OCI-M1 (cell line): ENCODE measurements at regions not wholly inside any gene's neighbourhood (a gene's known extent, or its start where the extent isn't known, plus 50 kb on each side); places are given as distances from the start of the nearest gene placed in this dataset.

ENCODE experiments used
- DNase-seq: peaks from one replicate; lab custom pipeline; 2025; lab: John Stamatoyannopoulos, UW

GRCh38 chr18:55090564-55091188 is 131.4 kb upstream of the CCDC68 start:
- DNase-seq, result peak; percentile 21

DNA sequence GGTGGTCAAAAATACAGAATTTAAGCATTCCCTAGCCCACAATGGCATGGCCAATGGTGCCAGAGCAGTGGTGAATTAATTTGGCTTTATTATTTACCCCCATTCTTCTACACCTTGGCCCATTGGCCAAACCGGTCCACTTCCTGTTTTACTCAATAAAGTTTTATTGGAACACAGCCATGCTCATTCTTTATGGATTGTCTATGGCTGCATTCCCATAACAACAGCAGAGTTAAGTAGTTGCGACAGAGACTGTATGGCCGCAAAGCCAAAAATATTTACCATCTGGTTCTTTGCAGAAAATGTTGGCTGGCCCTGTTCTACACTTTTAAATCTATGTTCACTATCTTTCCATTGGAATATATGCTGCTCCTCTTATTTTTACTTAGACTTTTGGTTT is 130.3 kb upstream of the CCDC68 start:
- no peak for DNase-seq

DNA sequence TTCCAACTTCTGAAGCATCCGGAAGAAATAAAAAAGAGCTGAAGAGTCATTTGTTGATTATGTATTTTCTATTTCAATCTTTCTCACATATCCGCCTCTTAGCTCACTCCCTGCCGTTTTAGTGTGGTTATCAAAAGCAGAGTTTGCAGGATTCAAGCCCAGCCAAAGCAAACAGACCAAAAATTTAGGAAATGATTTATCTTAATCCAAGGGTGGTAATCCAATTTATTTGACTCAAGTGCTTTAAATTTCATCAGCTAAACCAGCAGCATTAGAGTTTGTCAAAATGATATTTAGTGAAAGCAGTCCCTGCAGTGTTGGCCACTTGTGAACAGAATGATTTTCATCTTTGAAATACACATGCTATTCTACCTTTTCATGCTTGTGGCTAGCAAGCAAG is 129.3 kb upstream of the CCDC68 start:
- DNase-seq, result no peak

DNA sequence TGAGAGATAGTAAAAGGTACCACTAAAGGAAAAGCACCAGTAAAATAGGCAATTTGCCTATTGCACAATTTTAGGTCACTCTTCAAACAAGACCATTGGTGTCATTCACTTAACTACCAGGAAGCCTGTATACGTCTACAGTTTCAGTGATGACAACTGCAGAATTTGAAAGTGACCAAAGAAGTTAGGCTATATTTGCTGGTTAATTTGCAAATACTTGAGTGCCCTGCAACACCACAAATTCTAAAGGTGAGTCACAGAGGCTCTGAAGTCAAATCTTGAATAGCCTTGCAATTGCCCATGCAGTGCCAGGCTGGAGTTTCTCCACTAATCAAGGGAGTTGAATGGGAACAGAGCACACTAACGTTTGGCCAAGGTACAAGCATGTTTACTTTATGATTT is 128.7 kb upstream of the CCDC68 start:
- no peak for DNase-seq

GRCh38 chr18:55086906-55087305 is 127.6 kb upstream of the CCDC68 start:
- no peak for DNase-seq

- no peak for DNase-seq
Measured at GRCh38 chr18:55085557-55086285, 126.5 kb upstream of the CCDC68 start.

DNA sequence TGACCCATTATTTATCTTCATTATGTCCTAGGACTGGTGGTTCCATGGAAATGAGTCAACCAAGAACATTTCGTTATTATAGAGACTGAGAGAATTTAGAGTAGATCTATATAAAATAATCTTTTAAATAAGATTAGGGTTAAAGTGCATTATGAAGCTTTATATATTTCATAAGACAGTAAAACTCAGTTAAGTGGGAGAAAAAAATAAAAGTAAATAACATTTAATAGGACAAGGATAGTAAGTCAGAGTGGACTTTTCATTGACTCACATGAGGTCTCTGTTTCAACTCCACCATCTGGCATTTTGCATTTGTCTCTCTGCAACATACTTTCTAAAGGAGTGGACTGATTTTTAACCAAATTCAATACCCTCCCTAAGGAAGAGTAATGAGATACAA is 125.3 kb upstream of the CCDC68 start:
- no peak for DNase-seq

- no peak for DNase-seq
Measured at GRCh38 chr18:55083461-55083860, 124.2 kb upstream of the CCDC68 start.

DNA sequence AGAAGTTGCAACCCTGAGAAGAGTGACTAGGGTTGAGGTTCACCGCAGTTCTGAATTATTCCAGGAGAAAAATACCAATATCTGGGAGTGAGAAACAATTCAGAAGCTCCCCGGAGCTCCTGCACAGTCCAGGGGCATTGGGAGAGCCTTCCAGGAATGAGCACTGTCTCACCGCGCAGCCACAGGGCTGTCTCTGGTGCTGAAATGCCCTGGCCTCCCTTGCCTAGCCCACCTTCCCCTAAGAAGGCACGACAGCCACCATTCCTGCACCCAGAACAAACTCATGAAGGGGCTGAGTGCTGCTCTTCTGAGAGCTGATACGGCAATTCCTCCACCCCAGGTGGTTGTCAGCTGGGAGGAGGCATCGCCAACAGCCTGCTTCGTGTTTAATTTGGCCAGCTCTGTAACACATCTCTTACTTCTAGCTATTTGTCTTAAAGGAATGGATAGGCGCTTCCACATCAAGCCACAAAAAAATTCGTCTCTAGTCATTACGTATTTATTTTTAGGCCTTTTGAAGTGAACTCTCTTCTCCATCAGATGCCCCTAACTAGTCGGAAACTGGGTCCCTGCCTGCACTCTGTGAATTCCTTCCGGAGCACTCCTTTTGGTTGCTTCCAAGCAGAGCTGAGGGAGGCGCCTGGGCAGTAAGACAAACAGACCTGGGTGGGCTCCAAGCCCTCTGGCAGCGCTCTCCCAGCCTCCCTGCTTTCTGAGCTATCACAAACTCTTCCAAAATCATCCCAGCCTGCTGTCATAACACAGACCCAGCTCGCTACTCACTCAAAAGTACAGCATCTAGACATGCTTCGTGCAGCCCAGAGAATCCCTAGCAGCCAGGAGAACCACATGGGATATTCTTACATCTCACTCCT is 120.5 kb upstream of the CCDC68 start:
- DNase-seq, result no peak

DNA sequence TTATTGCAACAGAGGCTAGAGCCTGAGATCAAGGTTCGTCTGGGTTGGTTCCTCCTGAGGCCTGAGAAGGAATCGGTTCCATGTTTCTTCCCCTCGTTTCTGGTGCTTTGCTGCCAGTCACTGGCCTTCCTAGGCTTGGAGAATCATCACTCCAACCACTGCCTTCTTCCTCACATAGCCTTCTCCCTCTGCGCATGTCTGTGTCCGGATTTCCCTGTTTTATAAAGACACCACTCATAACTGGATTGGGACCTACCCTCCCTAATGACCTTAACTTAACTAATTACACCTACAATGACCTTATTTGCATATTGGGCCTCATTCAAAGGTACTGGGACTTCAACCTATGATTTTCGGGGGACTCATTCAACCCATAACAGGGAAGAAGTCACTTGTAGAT is 119.8 kb upstream of the CCDC68 start:
- DNase-seq, result no peak

GRCh38 chr18:55078303-55078932 is 119.2 kb upstream of the CCDC68 start:
- no peak for DNase-seq

DNA sequence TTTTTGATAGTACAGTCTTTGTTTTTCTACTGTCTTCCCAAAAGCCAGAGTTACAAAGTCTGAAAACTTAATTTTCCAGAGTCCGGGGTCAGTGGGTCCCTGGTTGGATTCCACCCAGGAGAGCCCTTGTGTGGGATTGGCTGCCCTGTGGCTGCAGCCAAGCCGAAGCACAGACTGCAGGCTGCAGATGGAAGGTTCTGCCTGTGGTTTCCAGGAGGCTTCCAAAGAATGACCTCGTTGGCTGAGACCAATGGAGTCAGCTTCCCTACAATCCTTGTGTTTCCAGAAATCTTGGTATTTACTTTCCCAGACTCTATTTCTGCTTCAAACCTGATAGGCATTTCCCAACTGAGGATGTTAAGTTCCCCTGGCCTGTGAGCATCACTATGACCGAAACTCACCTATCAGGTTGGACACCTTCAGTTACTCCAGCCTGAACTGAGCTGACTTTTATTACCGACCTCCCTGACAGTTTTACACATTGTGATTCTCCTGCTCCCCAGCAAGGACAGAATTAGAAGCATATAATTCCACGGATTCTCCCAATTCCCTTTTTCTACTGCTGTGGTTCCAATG is 117.5 kb upstream of the CCDC68 start:
- no peak for DNase-seq

DNA sequence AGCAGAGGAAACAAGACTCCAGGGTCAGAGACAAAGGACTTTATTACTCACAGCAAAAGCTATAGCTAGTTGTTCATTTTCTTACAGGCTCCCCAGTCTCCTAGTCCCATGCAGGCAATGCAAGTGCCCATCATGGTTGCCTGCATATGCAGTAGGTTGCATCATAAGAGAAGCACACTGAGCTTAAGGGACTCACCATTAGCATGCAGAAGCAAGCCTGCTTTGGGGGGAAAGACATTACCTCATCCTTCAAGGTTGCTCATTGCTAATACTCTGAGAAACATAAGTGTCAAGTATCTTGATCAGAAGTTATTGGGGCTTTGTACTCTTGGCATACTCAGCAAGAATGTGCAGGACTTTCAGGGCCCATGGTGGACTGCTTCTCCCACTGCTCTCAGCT is 114.6 kb upstream of the CCDC68 start:
- no peak for DNase-seq

- no peak for DNase-seq
Measured at GRCh38 chr18:55073116-55073515, 113.9 kb upstream of the CCDC68 start.

DNA sequence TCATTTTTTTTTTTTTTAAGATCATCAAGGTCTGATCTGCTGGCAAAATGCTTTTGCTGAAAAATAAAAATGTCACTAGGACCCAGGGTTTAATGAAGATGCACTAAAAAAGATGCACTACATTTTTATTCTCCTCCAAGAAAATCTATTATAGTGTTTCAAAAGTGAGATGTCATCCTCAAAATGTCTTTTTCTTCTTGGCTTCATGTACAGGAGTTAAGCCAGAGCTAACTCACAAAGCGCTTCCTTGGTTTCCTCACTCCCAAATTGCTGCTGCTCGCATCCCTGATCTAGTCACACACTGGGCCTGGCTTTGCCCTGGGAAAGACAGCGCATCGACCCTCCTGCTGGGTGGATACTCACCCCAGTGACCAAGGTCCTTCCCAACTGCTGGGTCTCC is 113.4 kb upstream of the CCDC68 start:
- no peak for DNase-seq

DNA sequence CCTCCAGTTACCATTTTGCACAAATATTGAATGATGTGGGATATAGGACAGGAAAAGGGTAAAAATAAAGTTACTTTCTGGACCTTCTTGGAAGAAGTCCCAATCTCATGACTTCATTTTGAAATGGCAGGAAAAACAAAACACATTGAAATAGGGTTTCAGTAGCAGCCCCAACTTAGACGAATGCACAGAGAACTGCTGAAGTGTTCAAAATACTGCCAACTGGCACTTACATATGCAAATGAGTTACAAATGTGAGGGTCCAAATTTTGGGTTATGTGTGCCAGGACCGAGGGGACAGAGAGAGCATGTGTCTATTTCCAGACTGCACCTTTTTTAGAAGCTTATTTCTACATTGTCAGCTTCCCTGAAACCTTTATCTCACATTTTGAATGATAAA is 112.9 kb upstream of the CCDC68 start:
- DNase-seq, result no peak

GRCh38 chr18:55069497-55069896 is 110.2 kb upstream of the CCDC68 start:
- no peak for DNase-seq

- DNase-seq, result peak; percentile 24
Measured at GRCh38 chr18:55064760-55065159, 105.5 kb upstream of the CCDC68 start.

DNA sequence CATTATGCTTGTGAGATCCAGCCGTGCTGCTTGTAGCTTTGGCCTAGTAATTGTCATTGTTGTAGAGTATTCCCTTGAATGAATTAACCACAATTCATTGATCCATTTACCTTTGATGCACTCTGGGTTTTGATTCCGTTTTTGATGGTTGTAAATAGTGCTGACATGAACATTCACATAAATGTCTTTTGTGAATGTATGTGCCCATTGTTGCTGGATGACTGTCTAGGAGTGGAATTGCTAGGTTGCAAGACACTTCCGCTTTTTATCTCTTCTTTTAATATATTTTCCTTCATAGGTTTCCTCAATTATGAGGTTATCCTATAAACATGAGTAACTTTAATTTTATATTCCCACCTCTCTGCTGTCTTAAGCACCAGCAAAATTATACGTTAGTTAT is 104.8 kb upstream of the CCDC68 start:
- no peak for DNase-seq

GRCh38 chr18:55054021-55054990 is 95.0 kb upstream of the CCDC68 start:
- no peak for DNase-seq

- no peak for DNase-seq
Measured at GRCh38 chr18:55048892-55049291, 89.6 kb upstream of the CCDC68 start.
